ENCODE measurements at regions not wholly inside any gene's neighbourhood (a gene's known extent, or its start where the extent isn't known, plus 50 kb on each side); places are given as distances from the start of the nearest gene placed in this dataset.
"Not testable (repeated sequence)": the region's sequence is repeated elsewhere in the genome, so short reads cannot be mapped to it uniquely, and the experiment has no call there.

- not testable (repeated sequence) for TF ChIP-seq CTCF (IDR thresholded peaks at IDR 0.05; ENCODE audit: insufficient read depth, low read depth, low read length); EZH2 (IDR thresholded peaks at IDR 0.05; ENCODE audit: insufficient read depth, low read length)
Observed at GRCh38 chr7:125915381-125915948, 985.8 kb upstream of the POT1 start.

Data from astrocyte (in vitro differentiated cells and primary cell).